Suprapubic skin (tissue), 4 donors: ENCODE measurements at regions not wholly inside any gene's neighbourhood (a gene's known extent, or its start where the extent isn't known, plus 50 kb on each side); places are given as distances from the start of the nearest gene placed in this dataset.
"Not testable (repeated sequence)": the region's sequence is repeated elsewhere in the genome, so short reads cannot be mapped to it uniquely, and the experiment has no call there.

Experiments
- DNase-seq, 2 donors: peaks; one replicate each; pipeline ENCODE4 v3.0.0-alpha.2; 2019; ENCODE audit warnings: low spot score in 2 of 2
- H3K27ac ChIP-seq: fragments of 200-600 bp; sonication (generic); one replicate; pipeline ENCODE4 v1.5.1; 2019
- H3K27me3 ChIP-seq: fragments of 200-600 bp; sonication (generic); one replicate; pipeline ENCODE4 v1.5.1; 2019
- H3K36me3 ChIP-seq: fragments of 200-600 bp; sonication (generic); one replicate; pipeline ENCODE4 v1.5.1; 2019
- H3K4me1 ChIP-seq: fragments of 200-600 bp; sonication (generic); one replicate; pipeline ENCODE4 v1.5.1; 2019
- H3K4me3 ChIP-seq: fragments of 200-600 bp; sonication (generic); one replicate; pipeline ENCODE4 v1.5.1; 2019; ENCODE audit warnings: mild to moderate bottlenecking
- H3K9me3 ChIP-seq: fragments of 200-600 bp; sonication (generic); one replicate; pipeline ENCODE4 v1.5.1; 2019
- EP300 ChIP-seq: sonication (generic); formaldehyde crosslinking; IDR thresholded peaks from one replicate; pipeline ENCODE4 v1.6.1; 2017; ENCODE audit warnings: antibody characterized with exemption
- POLR2A ChIP-seq, 2 donors: fragments of 450-650 bp; IDR thresholded peaks; one replicate each; pipeline ENCODE4 v1.6.1; 2017; ENCODE audit warnings: antibody characterized with exemption in 2 of 2, mild to moderate bottlenecking in 2 of 2, moderate library complexity in 2 of 2
- POLR2AphosphoS5 ChIP-seq, 3 donors: sonication (generic); formaldehyde crosslinking; IDR thresholded peaks; one replicate each; pipeline ENCODE4 v1.6.1; 2017; ENCODE audit warnings: antibody characterized with exemption in 3 of 3
- WGBS: methylation state at CpG from one replicate; pipeline ENCODE4 v1.1.5; 2018; 5-methylcytosine and 5-hydroxymethylcytosine counted together
- TF ChIP-seq, protein P1 (sequence below), 2 donors: fragments of 200-600 bp in 1 of 2; fragments of 450-650 bp in 1 of 2; sonication (generic) in 1 of 2; IDR thresholded peaks; one replicate each; pipeline ENCODE4 v1.5.1; 2016 to 2019; ENCODE audit warnings: antibody characterized with exemption in 2 of 2, mild to moderate bottlenecking in 1 of 2, moderate library complexity in 1 of 2

DNA sequence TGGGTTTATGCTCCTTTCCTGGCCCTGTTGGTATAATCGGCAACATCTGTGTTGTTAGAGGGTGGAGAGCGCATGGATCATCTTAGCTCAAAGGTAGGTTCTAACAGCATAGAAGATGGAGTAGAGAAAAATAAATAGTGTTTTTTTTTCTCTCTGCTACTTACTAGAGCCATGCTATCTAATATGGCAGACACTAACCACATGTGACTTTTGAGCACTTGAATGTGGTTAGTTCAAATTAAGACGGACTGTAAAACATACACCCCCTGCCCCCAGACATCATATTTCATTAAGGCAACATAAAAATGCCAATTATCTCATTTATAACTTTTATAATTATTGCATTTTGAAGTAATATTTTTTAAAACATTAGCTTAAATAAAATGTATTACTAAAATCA lies 525.1 kb downstream of the KIF20B start:
- DNase-seq: no peak
- TF ChIP-seq POLR2AphosphoS5 (IDR thresholded peaks at IDR 0.05): no peak
- TF ChIP-seq, protein P1, sequence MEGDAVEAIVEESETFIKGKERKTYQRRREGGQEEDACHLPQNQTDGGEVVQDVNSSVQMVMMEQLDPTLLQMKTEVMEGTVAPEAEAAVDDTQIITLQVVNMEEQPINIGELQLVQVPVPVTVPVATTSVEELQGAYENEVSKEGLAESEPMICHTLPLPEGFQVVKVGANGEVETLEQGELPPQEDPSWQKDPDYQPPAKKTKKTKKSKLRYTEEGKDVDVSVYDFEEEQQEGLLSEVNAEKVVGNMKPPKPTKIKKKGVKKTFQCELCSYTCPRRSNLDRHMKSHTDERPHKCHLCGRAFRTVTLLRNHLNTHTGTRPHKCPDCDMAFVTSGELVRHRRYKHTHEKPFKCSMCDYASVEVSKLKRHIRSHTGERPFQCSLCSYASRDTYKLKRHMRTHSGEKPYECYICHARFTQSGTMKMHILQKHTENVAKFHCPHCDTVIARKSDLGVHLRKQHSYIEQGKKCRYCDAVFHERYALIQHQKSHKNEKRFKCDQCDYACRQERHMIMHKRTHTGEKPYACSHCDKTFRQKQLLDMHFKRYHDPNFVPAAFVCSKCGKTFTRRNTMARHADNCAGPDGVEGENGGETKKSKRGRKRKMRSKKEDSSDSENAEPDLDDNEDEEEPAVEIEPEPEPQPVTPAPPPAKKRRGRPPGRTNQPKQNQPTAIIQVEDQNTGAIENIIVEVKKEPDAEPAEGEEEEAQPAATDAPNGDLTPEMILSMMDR (IDR thresholded peaks at IDR 0.05): no peak
- TF ChIP-seq POLR2A (IDR thresholded peaks at IDR 0.05): no peak
- no peak for TF ChIP-seq EP300

DNA sequence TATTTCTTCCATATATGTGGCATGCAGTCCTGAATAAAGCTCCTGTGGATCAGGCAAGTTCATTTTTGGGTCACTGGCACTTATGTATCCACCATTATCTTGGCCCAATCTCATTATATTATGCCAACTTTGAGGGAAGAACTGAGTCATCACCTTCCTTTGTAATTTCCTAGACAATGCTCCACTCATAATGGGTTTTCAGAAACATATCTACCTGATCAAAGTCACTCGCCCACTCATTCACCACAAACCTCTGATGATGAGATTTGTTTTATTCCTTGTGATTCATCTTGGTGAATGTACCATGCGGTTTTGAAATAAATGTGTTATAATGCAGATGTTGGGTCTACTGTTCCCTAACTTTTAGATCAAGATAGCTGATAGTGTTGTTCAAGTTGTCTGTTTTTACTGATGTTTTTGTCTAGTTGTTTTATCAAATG lies 525.8 kb downstream of the KIF20B start:
- Histone ChIP-seq H3K9me3 (no peaks in the 10 kb centered on the region), H3K36me3 (no peaks in the 10 kb centered on the region), H3K4me3 (no peak overlapping the region), H3K4me1 (no peaks in the 10 kb centered on the region), H3K27ac (no peak overlapping the region), H3K27me3 (no peaks in the 10 kb centered on the region)
- 45% methylated on average over 2 of the region's 2 CpGs for WGBS
- no peak for TF ChIP-seq EP300
- DNase-seq: no peak

More for the DNA sequence above, 525.1 kb downstream of the KIF20B start:
- no peak overlapping the region for H3K4me3 ChIP-seq
- H3K27ac ChIP-seq: no peak overlapping the region
- H3K27me3 ChIP-seq: no peaks in the 10 kb centered on the region
- 76% methylated on average over 3 of the region's 3 CpGs for WGBS
- no peaks in the 10 kb centered on the region for H3K9me3 ChIP-seq
- no peaks in the 10 kb centered on the region for H3K36me3 ChIP-seq
- no peaks in the 10 kb centered on the region for H3K4me1 ChIP-seq

DNA sequence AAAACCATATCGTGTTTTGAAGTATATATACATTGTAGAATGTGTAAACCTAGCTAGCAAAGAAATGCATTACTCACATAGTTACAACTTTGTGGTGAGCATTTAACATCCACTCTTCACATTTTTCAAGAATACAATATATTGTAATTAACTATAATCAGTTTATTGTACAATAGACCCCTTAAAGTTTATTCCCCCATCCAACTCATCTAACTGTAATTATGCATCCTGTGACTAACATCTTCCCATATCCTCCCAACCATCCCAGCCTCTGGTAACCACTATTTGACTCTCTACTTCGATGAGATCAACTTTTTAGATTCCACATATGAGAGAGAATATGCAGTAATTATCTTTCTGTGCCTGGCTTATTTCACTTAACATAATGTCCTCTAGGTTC lies 526.4 kb downstream of the KIF20B start:
- no peak for DNase-seq
- Histone ChIP-seq H3K27me3 (no peaks in the 10 kb centered on the region), H3K4me1 (no peaks in the 10 kb centered on the region), H3K27ac (no peak overlapping the region), H3K4me3 (no peak overlapping the region), H3K9me3 (no peaks in the 10 kb centered on the region), H3K36me3 (no peaks in the 10 kb centered on the region)
- no peak for TF ChIP-seq POLR2AphosphoS5 (IDR thresholded peaks at IDR 0.05)
- no peak for TF ChIP-seq POLR2A (IDR thresholded peaks at IDR 0.05)
- no peak for TF ChIP-seq EP300
- TF ChIP-seq, protein P1 (IDR thresholded peaks at IDR 0.05): no peak
- 80% methylated on average over 2 of the region's 2 CpGs for WGBS

DNA sequence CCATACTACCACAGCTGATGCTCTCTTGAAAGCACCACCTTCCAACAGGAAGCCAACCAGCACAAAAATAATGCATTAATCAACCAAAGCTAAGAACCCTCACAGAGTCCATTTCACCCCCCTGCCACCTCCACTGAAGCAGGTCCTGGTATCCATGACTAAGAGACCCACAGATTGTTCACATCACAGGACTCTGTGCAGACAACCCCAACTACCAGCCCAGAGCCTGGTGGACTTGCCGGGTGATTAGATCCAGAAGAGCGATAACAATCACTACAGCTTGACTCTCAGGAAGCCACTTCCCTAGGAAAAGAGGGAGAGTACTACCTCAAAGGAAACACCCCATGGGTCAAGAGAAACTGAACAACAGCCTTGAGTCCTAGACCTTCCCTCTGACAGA lies 528.1 kb downstream of the KIF20B start:
- no peak for DNase-seq
- no peak for TF ChIP-seq EP300
- TF ChIP-seq, protein P1 (IDR thresholded peaks at IDR 0.05): no peak
- no peak for TF ChIP-seq POLR2AphosphoS5 (IDR thresholded peaks at IDR 0.05)
- TF ChIP-seq POLR2A (IDR thresholded peaks at IDR 0.05): no peak
- Histone ChIP-seq H3K27ac (no peak overlapping the region), H3K4me3 (no peak overlapping the region), H3K36me3 (no peaks in the 10 kb centered on the region), H3K27me3 (no peaks in the 10 kb centered on the region), H3K4me1 (no peaks in the 10 kb centered on the region), H3K9me3 (no peaks in the 10 kb centered on the region)
- WGBS: 100% methylated on average over 2 of the region's 2 CpGs

DNA sequence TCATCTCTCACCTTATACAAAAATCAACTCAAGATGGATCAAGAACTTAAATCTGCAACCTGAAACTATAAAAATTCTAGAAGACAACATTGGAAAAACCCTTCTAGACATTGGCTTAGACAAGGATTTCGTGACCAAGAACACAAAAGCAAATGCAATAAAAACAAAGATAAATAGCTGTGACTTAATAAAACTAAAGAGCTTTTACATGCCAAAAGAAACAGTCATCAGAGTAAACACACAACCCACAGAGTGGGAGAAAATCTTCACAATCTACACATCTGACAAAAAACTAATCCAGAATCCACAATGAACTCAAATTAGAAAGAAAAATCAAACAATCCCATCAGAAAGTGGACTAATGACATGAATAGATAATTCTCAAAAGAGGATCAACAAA lies 532.4 kb downstream of the KIF20B start:
- not testable (repeated sequence) for H3K4me3 ChIP-seq, H3K27ac ChIP-seq, H3K4me1 ChIP-seq, DNase-seq, H3K9me3 ChIP-seq, H3K27me3 ChIP-seq, H3K36me3 ChIP-seq
- WGBS: 65% methylated on average over 1 of the region's 1 CpG

DNA sequence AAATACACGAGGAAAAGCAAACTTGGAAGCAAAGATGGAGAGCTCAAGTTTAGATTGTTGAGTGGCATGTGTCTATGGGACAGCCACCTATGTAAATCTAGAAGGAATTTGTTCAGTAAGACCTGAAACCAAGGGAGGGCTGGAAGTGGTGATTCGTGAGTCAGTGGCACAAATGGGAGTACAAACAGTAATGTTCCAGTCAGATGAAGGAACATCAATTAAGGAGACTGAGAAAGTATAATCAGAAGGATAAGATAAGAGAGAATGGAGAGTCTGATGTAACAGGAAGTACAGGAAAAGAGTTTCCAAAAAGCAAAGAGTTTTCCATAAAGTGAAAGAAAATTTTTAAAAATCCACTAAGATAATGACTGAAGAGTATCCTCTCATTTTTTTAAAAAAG lies 544.2 kb downstream of the KIF20B start:
- Histone ChIP-seq H3K27ac (no peak overlapping the region), H3K27me3 (no peaks in the 10 kb centered on the region), H3K9me3 (no peaks in the 10 kb centered on the region), H3K4me1 (no peaks in the 10 kb centered on the region), H3K4me3 (no peak overlapping the region), H3K36me3 (no peaks in the 10 kb centered on the region)
- 67% methylated on average over 2 of the region's 2 CpGs for WGBS
- TF ChIP-seq, protein P1 (IDR thresholded peaks at IDR 0.05): no peak
- TF ChIP-seq EP300 (no peak), POLR2AphosphoS5 (IDR thresholded peaks at IDR 0.05) (no peak), POLR2A (IDR thresholded peaks at IDR 0.05) (no peak)
- no peak for DNase-seq

DNA sequence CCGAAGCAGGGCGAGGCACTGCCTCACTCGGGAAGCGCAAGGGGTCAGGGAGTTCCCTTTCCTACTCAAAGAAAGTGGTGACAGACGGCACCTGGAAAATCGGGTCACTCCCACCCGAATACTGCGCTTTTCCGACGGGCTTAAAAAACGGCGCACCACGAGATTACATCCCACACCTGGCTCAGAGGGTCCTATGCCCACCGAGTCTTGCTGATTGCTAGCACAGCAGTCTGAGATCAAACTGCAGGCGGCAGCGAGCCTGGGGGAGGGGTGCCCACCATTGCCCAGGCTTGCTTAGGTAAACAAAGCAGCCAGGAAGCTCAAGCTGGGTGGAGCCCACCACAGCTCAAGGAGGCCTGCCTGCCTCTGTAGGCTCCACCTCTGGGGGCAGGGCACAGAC lies 549.4 kb downstream of the KIF20B start:
- 91% methylated on average over 15 of the region's 16 CpGs for WGBS
- not testable (repeated sequence) for H3K36me3 ChIP-seq, H3K4me1 ChIP-seq, H3K27me3 ChIP-seq, H3K27ac ChIP-seq, H3K9me3 ChIP-seq, H3K4me3 ChIP-seq, DNase-seq
